Fibroblast of villous mesenchyme (primary cell): ENCODE measurements at regions not wholly inside any gene's neighbourhood (a gene's known extent, or its start where the extent isn't known, plus 50 kb on each side); places are given as distances from the start of the nearest gene placed in this dataset.

Experiments used
- DNase-seq: peaks from one replicate; pipeline ENCODE4 v3.0.0-alpha.2; 2010; ENCODE audit warnings: low read depth
- H3K4me3 ChIP-seq: 2 replicates; pipeline ENCODE4 v1.5.1; 2011; ENCODE audit warnings: low read depth, mild to moderate bottlenecking, low read length
- TF ChIP-seq, protein P1 (sequence below): IDR thresholded peaks from 2 replicates; pipeline ENCODE4 v1.5.1; 2012; ENCODE audit warnings: low read depth, mild to moderate bottlenecking, low read length; ENCODE audit not compliant: insufficient read depth

DNA sequence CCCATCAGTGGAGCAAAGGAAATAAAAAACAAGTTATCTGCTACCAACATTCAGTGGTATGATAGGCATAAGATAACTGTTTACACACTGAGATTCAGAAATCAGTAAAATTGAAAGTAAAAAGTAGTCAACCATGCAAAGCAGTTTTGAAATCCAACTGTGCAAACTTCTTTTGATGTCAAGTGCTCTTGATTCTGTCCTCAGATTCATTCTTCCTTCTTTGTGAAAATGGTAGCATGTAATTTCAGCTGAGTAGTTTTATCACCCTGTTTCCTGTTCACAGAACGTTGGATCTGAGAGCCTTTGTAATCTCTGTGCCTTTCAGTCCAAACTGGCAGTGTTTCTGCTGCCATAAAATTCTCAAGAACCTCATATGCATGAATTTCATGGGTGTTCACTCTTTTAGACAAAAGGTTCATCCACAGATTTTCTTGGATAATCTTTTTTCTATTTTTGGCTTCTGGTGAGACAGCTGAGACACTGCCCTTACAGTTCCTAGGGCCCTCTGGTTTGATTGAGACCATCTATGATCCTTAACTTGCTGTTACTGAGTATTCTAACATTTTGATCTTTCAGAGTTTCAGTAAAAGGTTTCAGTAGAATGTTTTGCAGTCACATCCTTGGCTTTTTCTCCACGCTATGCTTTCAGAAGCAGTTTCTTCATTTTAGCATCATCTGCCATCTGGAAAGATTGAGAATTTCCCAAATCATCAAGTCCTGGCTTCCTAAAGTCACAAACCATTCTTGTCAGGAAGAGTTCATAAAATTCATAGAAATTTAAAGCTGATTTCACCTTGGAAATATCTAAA is 272.3 kb upstream of the EPHA4 start:
- H3K4me3 ChIP-seq, result no peak overlapping the region
- TF ChIP-seq, protein P1, sequence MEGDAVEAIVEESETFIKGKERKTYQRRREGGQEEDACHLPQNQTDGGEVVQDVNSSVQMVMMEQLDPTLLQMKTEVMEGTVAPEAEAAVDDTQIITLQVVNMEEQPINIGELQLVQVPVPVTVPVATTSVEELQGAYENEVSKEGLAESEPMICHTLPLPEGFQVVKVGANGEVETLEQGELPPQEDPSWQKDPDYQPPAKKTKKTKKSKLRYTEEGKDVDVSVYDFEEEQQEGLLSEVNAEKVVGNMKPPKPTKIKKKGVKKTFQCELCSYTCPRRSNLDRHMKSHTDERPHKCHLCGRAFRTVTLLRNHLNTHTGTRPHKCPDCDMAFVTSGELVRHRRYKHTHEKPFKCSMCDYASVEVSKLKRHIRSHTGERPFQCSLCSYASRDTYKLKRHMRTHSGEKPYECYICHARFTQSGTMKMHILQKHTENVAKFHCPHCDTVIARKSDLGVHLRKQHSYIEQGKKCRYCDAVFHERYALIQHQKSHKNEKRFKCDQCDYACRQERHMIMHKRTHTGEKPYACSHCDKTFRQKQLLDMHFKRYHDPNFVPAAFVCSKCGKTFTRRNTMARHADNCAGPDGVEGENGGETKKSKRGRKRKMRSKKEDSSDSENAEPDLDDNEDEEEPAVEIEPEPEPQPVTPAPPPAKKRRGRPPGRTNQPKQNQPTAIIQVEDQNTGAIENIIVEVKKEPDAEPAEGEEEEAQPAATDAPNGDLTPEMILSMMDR, result no peak
- no peak for DNase-seq

DNA sequence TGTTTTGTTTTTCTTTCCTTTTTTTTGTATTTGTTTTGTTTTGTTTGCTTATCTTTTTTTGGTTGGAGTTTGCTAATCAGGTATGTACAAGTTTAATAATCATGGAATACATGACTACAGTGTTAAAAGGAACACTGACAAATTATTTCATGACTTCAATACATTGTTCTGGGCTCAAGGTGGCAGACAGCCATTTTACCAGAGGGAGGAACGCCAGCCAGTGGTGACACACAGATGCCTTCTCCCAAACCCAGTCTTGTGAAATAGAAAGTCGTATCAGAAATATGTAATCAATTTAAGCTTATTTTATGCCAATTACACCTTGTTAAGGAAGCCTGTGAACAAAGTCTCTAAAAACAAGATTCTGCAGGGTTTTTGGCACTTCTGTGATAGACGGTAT is 264.0 kb upstream of the EPHA4 start:
- DNase-seq, result no peak
- H3K4me3 ChIP-seq, result no peak overlapping the region
- TF ChIP-seq, protein P1, result no peak

- H3K4me3 ChIP-seq, result no peak overlapping the region
- TF ChIP-seq, protein P1, result no peak
- DNase-seq, result no peak
Measured at GRCh38 chr2:221833966-221834365, 261.9 kb upstream of the EPHA4 start.

GRCh38 chr2:221831051-221831450 is 258.9 kb upstream of the EPHA4 start:
- no peak for DNase-seq
- H3K4me3 ChIP-seq, result no peak overlapping the region
- TF ChIP-seq, protein P1, result no peak

DNA sequence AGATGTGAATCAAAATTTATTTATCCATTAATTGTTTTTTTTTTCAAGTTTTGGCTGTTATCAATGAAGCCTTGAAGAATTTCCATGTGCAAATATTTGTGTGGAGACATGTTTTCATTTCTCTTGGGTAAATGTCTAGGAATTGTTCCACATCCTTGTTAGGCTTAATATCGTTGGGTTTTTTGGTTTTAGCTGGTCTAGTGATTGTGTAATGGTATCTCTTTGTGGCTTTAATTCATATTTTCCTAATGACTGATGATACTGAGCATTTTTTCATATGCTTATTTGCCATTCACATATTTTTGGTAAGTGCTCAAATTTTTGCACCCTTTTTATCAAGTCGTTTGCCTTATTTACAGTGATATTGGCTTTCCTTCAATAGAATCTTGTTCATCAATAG is 250.3 kb upstream of the EPHA4 start:
- no peak for DNase-seq
- TF ChIP-seq, protein P1, result no peak
- H3K4me3 ChIP-seq, result no peak overlapping the region

GRCh38 chr2:221818616-221819320 is 246.7 kb upstream of the EPHA4 start:
- DNase-seq, result no peak
- no peak overlapping the region for H3K4me3 ChIP-seq
- TF ChIP-seq, protein P1, result no peak
